Fibroblast of gingiva (primary cell): ENCODE measurements at regions not wholly inside any gene's neighbourhood (a gene's known extent, or its start where the extent isn't known, plus 50 kb on each side); places are given as distances from the start of the nearest gene placed in this dataset.
A peak's percentile ranks its signal among the peaks of the same experiment; 100 is the strongest.

Experiments
- DNase-seq: peaks from one replicate; pipeline ENCODE4 v3.0.0-alpha.2; 2011; ENCODE audit warnings: low read depth

- no peak for DNase-seq
Measured at GRCh38 chr4:137069473-137069872, 462.8 kb downstream of the PCDH18 start.

- no peak for DNase-seq
Measured at GRCh38 chr4:137067735-137068134, 464.6 kb downstream of the PCDH18 start.

GRCh38 chr4:137065311-137065710, 467.0 kb downstream of the PCDH18 start:
- DNase-seq = no peak

- no peak for DNase-seq
Measured at GRCh38 chr4:137063961-137064360, 468.3 kb downstream of the PCDH18 start.

GRCh38 chr4:137043184-137043583, 489.1 kb downstream of the PCDH18 start:
- DNase-seq = no peak

GRCh38 chr4:137039370-137039769, 492.9 kb downstream of the PCDH18 start:
- DNase-seq = no peak

GRCh38 chr4:137032222-137032621, 500.1 kb downstream of the PCDH18 start:
- DNase-seq = no peak

- peak; percentile 23 for DNase-seq
Measured at GRCh38 chr4:137029026-137029425, 503.3 kb downstream of the PCDH18 start.

GRCh38 chr4:137025484-137026059, 506.7 kb downstream of the PCDH18 start:
- DNase-seq = no peak

GRCh38 chr4:137015426-137016409, 516.6 kb downstream of the PCDH18 start:
- no peak for DNase-seq

GRCh38 chr4:137000432-137000831, 531.9 kb downstream of the PCDH18 start:
- DNase-seq = no peak

- DNase-seq = no peak
Measured at GRCh38 chr4:136992032-136992431, 540.3 kb downstream of the PCDH18 start.

- DNase-seq = no peak
Measured at GRCh38 chr4:136985683-136986082, 546.6 kb downstream of the PCDH18 start.

GRCh38 chr4:136967069-136967468, 565.2 kb downstream of the PCDH18 start:
- no peak for DNase-seq

GRCh38 chr4:136965478-136965877, 566.8 kb downstream of the PCDH18 start:
- no peak for DNase-seq

- no peak for DNase-seq
Measured at GRCh38 chr4:136962868-136963267, 569.4 kb downstream of the PCDH18 start.

- no peak for DNase-seq
Measured at GRCh38 chr4:136946307-136946907, 585.9 kb downstream of the PCDH18 start.

- DNase-seq = no peak
Measured at GRCh38 chr4:136939781-136940180, 592.5 kb downstream of the PCDH18 start.

GRCh38 chr4:136935871-136936270, 596.4 kb downstream of the PCDH18 start:
- no peak for DNase-seq

- DNase-seq = no peak
Measured at GRCh38 chr4:136935305-136935704, 597.0 kb downstream of the PCDH18 start.

- no peak for DNase-seq
Measured at GRCh38 chr4:136934601-136935000, 597.7 kb downstream of the PCDH18 start.

- DNase-seq = no peak
Measured at GRCh38 chr4:136931781-136932180, 600.5 kb downstream of the PCDH18 start.

- no peak for DNase-seq
Measured at GRCh38 chr4:136928957-136929411, 603.3 kb downstream of the PCDH18 start.
